ENCODE measurements at regions not wholly inside any gene's neighbourhood (a gene's known extent, or its start where the extent isn't known, plus 50 kb on each side); places are given as distances from the start of the nearest gene placed in this dataset.

DNA sequence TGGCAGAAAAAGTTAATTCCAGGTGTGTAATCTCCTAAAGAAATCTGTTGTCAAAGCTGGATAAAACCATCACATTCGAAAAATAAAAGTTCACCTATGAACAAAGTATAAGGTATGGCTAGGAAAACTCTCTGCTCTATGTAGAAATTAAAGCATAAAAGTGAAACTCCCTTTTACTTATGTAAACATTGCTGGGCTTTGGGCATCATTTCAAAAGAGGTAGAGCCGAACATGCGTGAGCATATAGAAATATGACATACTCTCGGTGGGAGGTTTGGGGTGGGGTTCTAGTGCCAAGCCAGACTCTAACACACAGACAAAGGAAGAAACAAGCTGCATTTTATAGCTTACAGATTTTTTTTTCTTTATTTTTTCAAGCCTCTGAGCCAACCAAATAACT, 306.8 kb upstream of the ATP11B start:
- POLR2A ChIA-PET: no interaction called here
- Histone ChIP-seq H3K4me1 (ENCODE audit: control extremely low read depth in 1 of 4, control insufficient read depth in 4 of 4, insufficient read depth in 4 of 4, low read length in 3 of 4) (no peaks in the 10 kb centered on the region), H3K27ac (ENCODE audit: insufficient read depth in 1 of 2, low read depth in 1 of 2, low read length in 2 of 2, poor library complexity in 1 of 2, severe bottlenecking in 2 of 2) (no peak overlapping the region), H3K27me3 (replicated peaks in 2 of 5; ENCODE audit: control insufficient read depth in 4 of 5, insufficient read depth in 5 of 5, low read length in 4 of 5) (no peaks in the 10 kb centered on the region), H3K9me3 (ENCODE audit: control extremely low read depth in 1 of 5, control insufficient read depth in 4 of 5, insufficient read depth in 2 of 5, low read depth in 1 of 5, low read length in 4 of 5) (no peaks in the 10 kb centered on the region), H3K4me3 (ENCODE audit: control insufficient read depth in 1 of 7, extremely low read depth in 1 of 7, insufficient read depth in 4 of 7, low read depth in 2 of 7, low read length in 6 of 7) (no peak overlapping the region), H3K36me3 (ENCODE audit: control insufficient read depth in 4 of 4, insufficient read depth in 4 of 4, low read length in 3 of 4) (no peaks in the 10 kb centered on the region)
- no CpG with 5 or more reads among the region's 4 CpGs for WGBS (ENCODE audit: insufficient coverage)
- DNase-seq: no peak
- CTCF ChIA-PET: no interaction called here

DNA sequence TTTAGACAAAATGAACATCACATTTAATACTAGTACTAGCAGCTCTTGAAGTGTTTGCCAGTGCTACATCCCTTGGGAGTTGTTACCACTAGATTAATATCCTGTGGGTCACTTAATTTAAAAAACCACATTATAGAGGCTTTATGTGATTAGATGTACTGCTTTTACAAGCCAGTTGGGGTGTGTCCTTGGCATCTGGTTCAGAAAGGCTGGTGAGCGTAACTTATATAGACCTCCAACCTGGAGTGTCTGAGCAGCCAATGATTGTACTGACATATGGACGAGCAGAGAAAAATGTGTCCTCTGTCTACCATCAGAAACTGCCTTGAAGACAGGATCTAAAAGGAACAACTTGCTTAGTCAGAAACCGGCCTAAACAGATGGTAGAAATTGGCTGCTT, 306.2 kb upstream of the ATP11B start:
- Histone ChIP-seq H3K27ac (ENCODE audit: insufficient read depth in 1 of 2, low read depth in 1 of 2, low read length in 2 of 2, poor library complexity in 1 of 2, severe bottlenecking in 2 of 2) (no peak overlapping the region), H3K4me3 (ENCODE audit: control insufficient read depth in 1 of 7, extremely low read depth in 1 of 7, insufficient read depth in 4 of 7, low read depth in 2 of 7, low read length in 6 of 7) (no peak overlapping the region), H3K27me3 (replicated peaks in 2 of 5; ENCODE audit: control insufficient read depth in 4 of 5, insufficient read depth in 5 of 5, low read length in 4 of 5) (no peaks in the 10 kb centered on the region), H3K9me3 (ENCODE audit: control extremely low read depth in 1 of 5, control insufficient read depth in 4 of 5, insufficient read depth in 2 of 5, low read depth in 1 of 5, low read length in 4 of 5) (no peaks in the 10 kb centered on the region), H3K36me3 (ENCODE audit: control insufficient read depth in 4 of 4, insufficient read depth in 4 of 4, low read length in 3 of 4) (no peaks in the 10 kb centered on the region), H3K4me1 (ENCODE audit: control extremely low read depth in 1 of 4, control insufficient read depth in 4 of 4, insufficient read depth in 4 of 4, low read length in 3 of 4) (no peaks in the 10 kb centered on the region)
- no peak for DNase-seq
- CTCF ChIA-PET: no interaction called here
- 100% methylated on average over 2 of the region's 3 CpGs for WGBS (ENCODE audit: insufficient coverage)
- POLR2A ChIA-PET: no interaction called here

DNA sequence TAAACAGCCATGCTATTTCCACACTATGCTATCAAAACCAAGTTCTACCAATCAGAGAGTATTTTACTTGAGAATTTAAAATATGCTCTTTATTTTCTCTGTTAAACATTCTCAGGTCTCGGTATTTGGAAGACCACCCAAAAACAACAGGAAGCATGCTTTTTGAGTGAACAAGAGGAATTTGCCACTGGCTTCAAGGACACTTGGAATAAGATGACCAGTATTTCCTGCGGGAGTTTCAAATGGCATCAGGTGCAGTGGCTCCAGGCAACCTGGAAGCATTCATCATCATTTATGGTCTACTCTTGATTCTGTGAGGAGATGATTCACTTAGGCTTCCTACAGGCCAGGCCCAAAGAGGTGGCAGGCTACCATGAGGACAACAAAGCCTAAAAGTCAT, 305.7 kb upstream of the ATP11B start:
- no peak overlapping the region for H3K4me3 ChIP-seq (ENCODE audit: control insufficient read depth in 1 of 7, extremely low read depth in 1 of 7, insufficient read depth in 4 of 7, low read depth in 2 of 7, low read length in 6 of 7)
- no peaks in the 10 kb centered on the region for H3K9me3 ChIP-seq (ENCODE audit: control extremely low read depth in 1 of 5, control insufficient read depth in 4 of 5, insufficient read depth in 2 of 5, low read depth in 1 of 5, low read length in 4 of 5)
- no peaks in the 10 kb centered on the region for H3K36me3 ChIP-seq (ENCODE audit: control insufficient read depth in 4 of 4, insufficient read depth in 4 of 4, low read length in 3 of 4)
- H3K27ac ChIP-seq (ENCODE audit: insufficient read depth in 1 of 2, low read depth in 1 of 2, low read length in 2 of 2, poor library complexity in 1 of 2, severe bottlenecking in 2 of 2): no peak overlapping the region
- WGBS (ENCODE audit: insufficient coverage): 97% methylated on average over 2 of the region's 2 CpGs
- ChIA-PET CTCF (no interaction called here), POLR2A (no interaction called here)
- no peaks in the 10 kb centered on the region for H3K4me1 ChIP-seq (ENCODE audit: control extremely low read depth in 1 of 4, control insufficient read depth in 4 of 4, insufficient read depth in 4 of 4, low read length in 3 of 4)
- no peaks in the 10 kb centered on the region for H3K27me3 ChIP-seq (replicated peaks in 2 of 5; ENCODE audit: control insufficient read depth in 4 of 5, insufficient read depth in 5 of 5, low read length in 4 of 5)
- DNase-seq: no peak

DNA sequence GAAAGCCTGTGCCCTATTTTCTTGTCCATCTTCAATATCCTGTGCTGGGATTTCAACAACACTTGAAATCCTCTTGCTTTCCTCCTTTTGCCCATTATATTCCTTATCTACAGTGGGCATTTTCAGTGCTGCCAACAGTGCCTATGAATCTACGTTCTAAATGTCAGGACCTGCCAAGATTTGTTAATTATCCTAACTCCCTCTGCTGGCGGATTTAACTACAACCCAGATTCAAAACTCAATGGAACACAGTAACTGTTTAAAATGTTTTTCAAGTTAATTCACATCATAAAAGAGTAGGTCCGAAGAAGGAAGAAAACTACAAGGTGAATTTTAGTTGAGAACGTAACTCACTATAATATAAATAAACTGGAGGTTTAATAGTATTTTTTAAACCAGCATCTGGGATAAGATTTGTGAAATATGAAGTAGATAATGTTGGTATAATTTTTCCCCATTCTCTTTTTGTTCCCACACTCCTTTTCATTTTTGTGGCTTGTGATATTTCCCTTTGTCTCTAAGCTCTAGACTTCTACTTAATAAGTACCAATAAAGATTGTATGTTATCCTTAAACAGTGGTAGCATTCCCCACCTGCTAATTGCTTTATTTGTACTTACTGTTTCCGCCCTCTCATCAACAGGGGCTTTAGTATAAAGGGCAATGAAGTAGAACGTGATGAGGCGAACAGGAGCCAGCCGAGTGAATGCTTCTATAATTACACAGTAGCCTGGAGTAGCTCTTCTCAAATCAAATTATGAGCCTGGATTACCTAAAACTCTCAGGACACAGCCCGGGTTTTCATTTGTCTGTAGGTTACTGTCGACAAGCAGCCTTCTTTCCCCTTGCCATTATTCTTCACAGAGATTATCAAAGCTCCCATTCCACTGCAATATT, 302.5 kb upstream of the ATP11B start:
- CTCF ChIA-PET: interaction anchor here (1.0 to 2.3 kb wide), 4 partner anchors 9 to 801 kb away, joined by 3 to 14 read pairs (median 4); no protein-coding TSS in a partner anchor
- Histone ChIP-seq H3K9me3 (ENCODE audit: control extremely low read depth in 1 of 5, control insufficient read depth in 4 of 5, insufficient read depth in 2 of 5, low read depth in 1 of 5, low read length in 4 of 5) (no peaks in the 10 kb centered on the region), H3K4me3 (ENCODE audit: control insufficient read depth in 1 of 7, extremely low read depth in 1 of 7, insufficient read depth in 4 of 7, low read depth in 2 of 7, low read length in 6 of 7) (no peak overlapping the region), H3K4me1 (ENCODE audit: control extremely low read depth in 1 of 4, control insufficient read depth in 4 of 4, insufficient read depth in 4 of 4, low read length in 3 of 4) (no peaks in the 10 kb centered on the region), H3K27ac (ENCODE audit: insufficient read depth in 1 of 2, low read depth in 1 of 2, low read length in 2 of 2, poor library complexity in 1 of 2, severe bottlenecking in 2 of 2) (no peak overlapping the region), H3K27me3 (replicated peaks in 2 of 5; ENCODE audit: control insufficient read depth in 4 of 5, insufficient read depth in 5 of 5, low read length in 4 of 5) (no peaks in the 10 kb centered on the region), H3K36me3 (ENCODE audit: control insufficient read depth in 4 of 4, insufficient read depth in 4 of 4, low read length in 3 of 4) (no peaks in the 10 kb centered on the region)
- POLR2A ChIA-PET: no interaction called here
- peak; percentile 10 to 34 (median 31) for DNase-seq
- WGBS (ENCODE audit: insufficient coverage): 96% methylated on average over 4 of the region's 10 CpGs

DNA sequence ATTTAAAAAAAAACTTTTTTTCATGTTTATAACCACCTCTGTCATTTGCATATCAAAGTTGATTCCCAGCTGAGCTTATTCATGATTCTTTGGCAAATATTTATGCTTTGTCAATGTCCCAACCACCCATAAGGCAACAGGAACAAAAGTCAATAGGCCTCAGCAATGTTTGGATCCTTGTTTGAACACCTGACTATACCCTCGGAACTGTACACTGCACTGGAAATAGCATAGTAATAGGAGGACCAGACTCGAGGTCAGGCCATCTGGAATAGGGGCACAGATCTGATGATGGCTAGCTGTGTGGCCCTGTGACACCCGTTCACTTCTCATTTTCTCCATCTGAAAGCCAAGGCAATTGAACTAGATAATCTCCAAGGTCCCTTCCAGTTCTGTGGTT, 301.7 kb upstream of the ATP11B start:
- CTCF ChIA-PET: interaction anchor here (0.7 to 2.3 kb wide), 5 partner anchors 10 to 1692 kb away, joined by 3 to 14 read pairs (median 3); no protein-coding TSS in a partner anchor
- no peak overlapping the region for H3K27ac ChIP-seq (ENCODE audit: insufficient read depth in 1 of 2, low read depth in 1 of 2, low read length in 2 of 2, poor library complexity in 1 of 2, severe bottlenecking in 2 of 2)
- H3K4me3 ChIP-seq (ENCODE audit: control insufficient read depth in 1 of 7, extremely low read depth in 1 of 7, insufficient read depth in 4 of 7, low read depth in 2 of 7, low read length in 6 of 7): no peak overlapping the region
- H3K36me3 ChIP-seq (ENCODE audit: control insufficient read depth in 4 of 4, insufficient read depth in 4 of 4, low read length in 3 of 4): no peaks in the 10 kb centered on the region
- no peaks in the 10 kb centered on the region for H3K9me3 ChIP-seq (ENCODE audit: control extremely low read depth in 1 of 5, control insufficient read depth in 4 of 5, insufficient read depth in 2 of 5, low read depth in 1 of 5, low read length in 4 of 5)
- WGBS (ENCODE audit: insufficient coverage): 80% methylated on average over 3 of the region's 3 CpGs
- no peak for DNase-seq
- POLR2A ChIA-PET: no interaction called here
- no peaks in the 10 kb centered on the region for H3K27me3 ChIP-seq (replicated peaks in 2 of 5; ENCODE audit: control insufficient read depth in 4 of 5, insufficient read depth in 5 of 5, low read length in 4 of 5)
- H3K4me1 ChIP-seq (ENCODE audit: control extremely low read depth in 1 of 4, control insufficient read depth in 4 of 4, insufficient read depth in 4 of 4, low read length in 3 of 4): no peaks in the 10 kb centered on the region

DNA sequence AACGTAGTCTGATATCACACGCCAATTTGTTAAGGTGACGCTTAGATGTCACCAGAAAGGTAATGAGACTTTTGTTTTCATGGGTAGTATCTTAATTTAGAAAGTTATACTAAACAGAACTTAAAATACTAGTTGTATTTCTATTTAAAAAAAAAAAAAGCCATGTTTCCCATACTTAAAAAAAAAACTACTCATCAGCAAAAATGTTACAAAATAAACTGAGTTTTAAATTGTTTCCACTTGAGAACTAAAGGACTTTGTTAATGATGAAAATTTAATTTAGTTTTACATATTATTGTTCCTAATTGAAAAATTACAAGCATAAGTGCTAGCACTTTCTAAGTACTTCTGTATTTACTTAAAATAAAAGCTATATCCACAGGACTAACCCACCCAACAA, 300.8 kb upstream of the ATP11B start:
- H3K36me3 ChIP-seq (ENCODE audit: control insufficient read depth in 4 of 4, insufficient read depth in 4 of 4, low read length in 3 of 4): no peaks in the 10 kb centered on the region
- no peak for DNase-seq
- no peaks in the 10 kb centered on the region for H3K9me3 ChIP-seq (ENCODE audit: control extremely low read depth in 1 of 5, control insufficient read depth in 4 of 5, insufficient read depth in 2 of 5, low read depth in 1 of 5, low read length in 4 of 5)
- POLR2A ChIA-PET: no interaction called here
- no peak overlapping the region for H3K27ac ChIP-seq (ENCODE audit: insufficient read depth in 1 of 2, low read depth in 1 of 2, low read length in 2 of 2, poor library complexity in 1 of 2, severe bottlenecking in 2 of 2)
- H3K4me1 ChIP-seq (ENCODE audit: control extremely low read depth in 1 of 4, control insufficient read depth in 4 of 4, insufficient read depth in 4 of 4, low read length in 3 of 4): no peaks in the 10 kb centered on the region
- H3K27me3 ChIP-seq (replicated peaks in 2 of 5; ENCODE audit: control insufficient read depth in 4 of 5, insufficient read depth in 5 of 5, low read length in 4 of 5): peaks cover 0 to 2% (median 0%) of the 10 kb centered on the region in 5 experiments
- no peak overlapping the region for H3K4me3 ChIP-seq (ENCODE audit: control insufficient read depth in 1 of 7, extremely low read depth in 1 of 7, insufficient read depth in 4 of 7, low read depth in 2 of 7, low read length in 6 of 7)
- no CpG with 5 or more reads among the region's 3 CpGs for WGBS (ENCODE audit: insufficient coverage)
- CTCF ChIA-PET: interaction anchor here (0.7 to 2.3 kb wide), 3 partner anchors 9 to 1693 kb away, joined by 3 to 14 read pairs (median 5); no protein-coding TSS in a partner anchor

DNA sequence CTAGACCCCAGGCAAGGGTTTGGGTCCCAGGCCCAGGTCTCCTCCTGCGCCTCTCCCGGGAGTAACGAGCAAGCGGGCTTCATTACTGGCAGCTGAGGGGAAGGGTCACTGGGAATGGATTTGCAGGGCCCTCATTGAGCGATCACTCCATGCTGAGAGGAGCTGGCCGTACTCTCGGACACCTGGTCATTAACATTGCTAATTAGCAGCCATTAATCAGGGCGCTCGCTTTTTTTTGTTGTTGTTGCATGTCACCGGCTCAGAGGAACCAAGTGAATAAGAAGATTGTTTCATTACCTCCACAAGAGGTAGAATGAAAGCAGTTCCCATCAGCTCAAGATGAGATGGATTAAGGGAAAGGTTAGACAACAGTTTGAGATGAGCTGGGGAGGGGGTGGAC, 293.0 kb upstream of the ATP11B start:
- CTCF ChIA-PET: interaction anchor here (4.5 kb wide), 1 partner anchor 9 kb away, joined by 14 read pairs; no protein-coding TSS in a partner anchor
- no peaks in the 10 kb centered on the region for H3K9me3 ChIP-seq (ENCODE audit: control extremely low read depth in 1 of 5, control insufficient read depth in 4 of 5, insufficient read depth in 2 of 5, low read depth in 1 of 5, low read length in 4 of 5)
- H3K36me3 ChIP-seq (ENCODE audit: control insufficient read depth in 4 of 4, insufficient read depth in 4 of 4, low read length in 3 of 4): no peaks in the 10 kb centered on the region
- no peak overlapping the region for H3K27ac ChIP-seq (ENCODE audit: insufficient read depth in 1 of 2, low read depth in 1 of 2, low read length in 2 of 2, poor library complexity in 1 of 2, severe bottlenecking in 2 of 2)
- DNase-seq: no peak
- peaks cover 0 to 2% (median 0%) of the 10 kb centered on the region in 5 experiments for H3K27me3 ChIP-seq (replicated peaks in 2 of 5; ENCODE audit: control insufficient read depth in 4 of 5, insufficient read depth in 5 of 5, low read length in 4 of 5)
- POLR2A ChIA-PET: no interaction called here
- H3K4me3 ChIP-seq (ENCODE audit: control insufficient read depth in 1 of 7, extremely low read depth in 1 of 7, insufficient read depth in 4 of 7, low read depth in 2 of 7, low read length in 6 of 7): no peak overlapping the region
- H3K4me1 ChIP-seq (ENCODE audit: control extremely low read depth in 1 of 4, control insufficient read depth in 4 of 4, insufficient read depth in 4 of 4, low read length in 3 of 4): no peaks in the 10 kb centered on the region
- 97% methylated on average over 10 of the region's 10 CpGs for WGBS (ENCODE audit: insufficient coverage)

Data from common myeloid progenitor, CD34-positive (primary cell).